Gastroesophageal sphincter (tissue), 4 donors: ENCODE measurements at regions not wholly inside any gene's neighbourhood (a gene's known extent, or its start where the extent isn't known, plus 50 kb on each side); places are given as distances from the start of the nearest gene placed in this dataset.
"Not testable (repeated sequence)": the region's sequence is repeated elsewhere in the genome, so short reads cannot be mapped to it uniquely, and the experiment has no call there.

Experiments used
- ATAC-seq: fragments of 150-250 bp; one replicate; pipeline ENCODE4 v1.9.1; 2016; ENCODE audit warnings: mild to moderate bottlenecking, moderate library complexity
- H3K27ac ChIP-seq, 4 donors: fragments of 200-600 bp; sonication (generic) in 3 of 4; 1 replicate in 3 of 4; 2 replicates in 1 of 4; pipeline ENCODE4 v1.5.1; 2016 to 2019
- H3K27me3 ChIP-seq: fragments of 200-600 bp; sonication (generic); one replicate; pipeline ENCODE4 v1.5.1; 2019
- H3K36me3 ChIP-seq, 2 donors: fragments of 200-600 bp; sonication (generic); one replicate each; pipeline ENCODE4 v1.5.1; 2019; ENCODE audit warnings: control low read depth in 1 of 2
- H3K4me1 ChIP-seq, 3 donors: fragments of 200-600 bp; sonication (generic); 1 replicate in 2 of 3; 2 replicates in 1 of 3; pipeline ENCODE4 v1.5.1; 2016 to 2019; ENCODE audit warnings: control low read depth in 2 of 3
- H3K4me3 ChIP-seq, 2 donors: fragments of 200-600 bp; sonication (generic); one replicate each; pipeline ENCODE4 v1.5.1; 2019; ENCODE audit warnings: mild to moderate bottlenecking in 1 of 2, moderate library complexity in 1 of 2
- H3K9me3 ChIP-seq, 3 donors: fragments of 200-600 bp; sonication (generic); one replicate each; pipeline ENCODE4 v1.5.1; 2017 to 2019; ENCODE audit warnings: control low read depth in 2 of 3
- CTCF ChIP-seq, 4 experiments: fragments of 200-600 bp in 2 of 4; fragments of 450-650 bp in 2 of 4; sonication (generic) in 1 of 4; IDR thresholded peaks; one replicate each; pipeline ENCODE4 v1.5.1; 2017 to 2019; ENCODE audit warnings: antibody characterized with exemption in 4 of 4, mild to moderate bottlenecking in 2 of 4, moderate library complexity in 2 of 4
- EP300 ChIP-seq: sonication (generic); formaldehyde crosslinking; IDR thresholded peaks from one replicate; pipeline ENCODE4 v1.6.1; 2017; ENCODE audit warnings: antibody characterized with exemption, mild to moderate bottlenecking
- POLR2A ChIP-seq, 2 donors: fragments of 450-650 bp; IDR thresholded peaks; one replicate each; pipeline ENCODE4 v1.6.1; 2017; ENCODE audit warnings: antibody characterized with exemption in 2 of 2, mild to moderate bottlenecking in 2 of 2, moderate library complexity in 1 of 2
- POLR2AphosphoS5 ChIP-seq: sonication (generic); formaldehyde crosslinking; IDR thresholded peaks from one replicate; pipeline ENCODE4 v1.6.1; 2017; ENCODE audit warnings: antibody characterized with exemption
- WGBS, 2 donors: methylation state at CpG; one replicate each; pipeline ENCODE4 v1.1.5; 2018; ENCODE audit warnings: low coverage in 1 of 2; 5-methylcytosine and 5-hydroxymethylcytosine counted together

- ATAC-seq: no peak
- Histone ChIP-seq H3K4me1 (no peaks in the 10 kb centered on the region), H3K36me3 (no peaks in the 10 kb centered on the region), H3K4me3 (no peak overlapping the region), H3K27ac (no peak overlapping the region), H3K9me3 (peaks cover 0 to 13% (median 0%) of the 10 kb centered on the region in 3 donors), H3K27me3 (no peaks in the 10 kb centered on the region)
- TF ChIP-seq EP300: no peak
- no peak for TF ChIP-seq POLR2AphosphoS5
- TF ChIP-seq CTCF (IDR thresholded peaks at IDR 0.05): no peak
- no peak for TF ChIP-seq POLR2A (IDR thresholded peaks at IDR 0.05)
- WGBS, 2 donors: 88 to 91% methylated on average over 5 of the region's 5 CpGs
Measured at GRCh38 chr3:26307192-26307591, 315.4 kb upstream of the LRRC3B start.

- H3K4me1 ChIP-seq: no peaks in the 10 kb centered on the region
- no peak overlapping the region for H3K4me3 ChIP-seq
- peaks cover 0 to 13% (median 0%) of the 10 kb centered on the region in 3 donors for H3K9me3 ChIP-seq
- no peaks in the 10 kb centered on the region for H3K27me3 ChIP-seq
- 17 to 27% methylated on average over 3 of the region's 3 CpGs for WGBS, 2 donors
- no peak for ATAC-seq
- H3K36me3 ChIP-seq: no peaks in the 10 kb centered on the region
- H3K27ac ChIP-seq: no peak overlapping the region
- no peak for TF ChIP-seq POLR2AphosphoS5
- TF ChIP-seq CTCF (IDR thresholded peaks at IDR 0.05): no peak
- no peak for TF ChIP-seq POLR2A (IDR thresholded peaks at IDR 0.05)
- TF ChIP-seq EP300: no peak
Measured at GRCh38 chr3:26307787-26308186, 314.8 kb upstream of the LRRC3B start.

- Histone ChIP-seq H3K36me3 (no peaks in the 10 kb centered on the region), H3K27me3 (no peaks in the 10 kb centered on the region), H3K9me3 (peaks cover 0 to 13% (median 0%) of the 10 kb centered on the region in 3 donors), H3K4me1 (no peaks in the 10 kb centered on the region), H3K27ac (no peak overlapping the region), H3K4me3 (no peak overlapping the region)
- no peak for TF ChIP-seq CTCF (IDR thresholded peaks at IDR 0.05)
- no peak for TF ChIP-seq EP300
- no peak for ATAC-seq
- WGBS, 2 donors: 100% methylated on average over 1 of the region's 3 CpGs; no CpG with 5 or more reads in 1 of the 2 donors
Measured at GRCh38 chr3:26308454-26308853, 314.1 kb upstream of the LRRC3B start.

- not testable (repeated sequence) for H3K27me3 ChIP-seq, H3K27ac ChIP-seq, H3K4me3 ChIP-seq, H3K36me3 ChIP-seq, ATAC-seq, H3K4me1 ChIP-seq
- H3K9me3 ChIP-seq: peaks cover 0 to 13% (median 0%) of the 10 kb centered on the region in 3 donors
- WGBS, 2 donors: 88 to 89% methylated on average over 1 of the region's 1 CpG
Measured at GRCh38 chr3:26309536-26309935, 313.0 kb upstream of the LRRC3B start.

- TF ChIP-seq POLR2AphosphoS5 (no peak), POLR2A (IDR thresholded peaks at IDR 0.05) (no peak), CTCF (IDR thresholded peaks at IDR 0.05) (no peak), EP300 (no peak)
- Histone ChIP-seq H3K36me3 (no peaks in the 10 kb centered on the region), H3K9me3 (peaks cover 0 to 20% (median 0%) of the 10 kb centered on the region in 3 donors), H3K4me1 (no peaks in the 10 kb centered on the region), H3K27ac (no peak overlapping the region), H3K27me3 (no peaks in the 10 kb centered on the region), H3K4me3 (no peak overlapping the region)
- 100% methylated on average over 2 of the region's 5 CpGs; no CpG with 5 or more reads in 1 of the 2 donors for WGBS, 2 donors
- ATAC-seq: no peak
Measured at GRCh38 chr3:26312816-26313215, 309.8 kb upstream of the LRRC3B start.

- Histone ChIP-seq H3K27me3 (no peaks in the 10 kb centered on the region), H3K4me1 (no peaks in the 10 kb centered on the region), H3K27ac (no peak overlapping the region), H3K9me3 (peaks cover 0 to 24% (median 0%) of the 10 kb centered on the region in 3 donors), H3K4me3 (no peak overlapping the region), H3K36me3 (no peaks in the 10 kb centered on the region)
- no peak for TF ChIP-seq POLR2A (IDR thresholded peaks at IDR 0.05)
- no peak for TF ChIP-seq CTCF (IDR thresholded peaks at IDR 0.05)
- no peak for TF ChIP-seq EP300
- TF ChIP-seq POLR2AphosphoS5: no peak
- no peak for ATAC-seq
Measured at GRCh38 chr3:26316472-26316871, 306.1 kb upstream of the LRRC3B start.

GRCh38 chr3:26323741-26324140 lies 298.8 kb upstream of the LRRC3B start:
- H3K36me3 ChIP-seq, H3K4me3 ChIP-seq, ATAC-seq, H3K27me3 ChIP-seq, H3K4me1 ChIP-seq, H3K27ac ChIP-seq: not testable (repeated sequence)
- WGBS, 2 donors: 67% methylated on average over 3 of the region's 6 CpGs; no CpG with 5 or more reads in 1 of the 2 donors
- H3K9me3 ChIP-seq: peaks cover 0 to 20% (median 0%) of the 10 kb centered on the region in 3 donors
